Activated CD4-positive, alpha-beta memory T cell treated with anti-CD3 and anti-CD28 coated beads for 36 hours (primary cell): ENCODE measurements at regions not wholly inside any gene's neighbourhood (a gene's known extent, or its start where the extent isn't known, plus 50 kb on each side); places are given as distances from the start of the nearest gene placed in this dataset.
"Not testable (repeated sequence)": the region's sequence is repeated elsewhere in the genome, so short reads cannot be mapped to it uniquely, and the experiment has no call there.

Experiments used
- CTCF ChIA-PET: fragments of 350-600 bp; sonication (Branson Sonifier 250); formaldehyde crosslinking; loops from one replicate; lab custom pipeline; 2021; ENCODE audit warnings: antibody characterized with exemption, inconsistent platforms; lab: Charles Lee
- POLR2A ChIA-PET: fragments of 350-600 bp; sonication (Branson Sonifier 250); formaldehyde crosslinking; loops from one replicate; lab custom pipeline; 2021; ENCODE audit warnings: antibody characterized with exemption; lab: Charles Lee
- DNase-seq: peaks from one replicate; pipeline ENCODE4 v3.0.0-alpha.2; 2020
- H3K27ac Mint-ChIP-seq: one replicate; pipeline ENCODE4 v1.8.0; 2021; ENCODE audit warnings: mixed read lengths
- H3K27me3 Mint-ChIP-seq: one replicate; pipeline ENCODE4 v1.8.0; 2021; ENCODE audit warnings: mixed read lengths
- H3K36me3 Mint-ChIP-seq: one replicate; pipeline ENCODE4 v1.8.0; 2021; ENCODE audit warnings: mixed read lengths
- H3K4me1 Mint-ChIP-seq: one replicate; pipeline ENCODE4 v1.8.0; 2021; ENCODE audit warnings: low read depth, mixed read lengths
- H3K4me3 Mint-ChIP-seq: one replicate; pipeline ENCODE4 v1.8.0; 2021; ENCODE audit warnings: mild to moderate bottlenecking, mixed read lengths
- H3K9me3 Mint-ChIP-seq: one replicate; pipeline ENCODE4 v1.8.0; 2021; ENCODE audit warnings: mixed read lengths
- intact Hi-C: fragments of 100-400 bp; cut with micrococcal nuclease; formaldehyde crosslinking; loops from one replicate; pipeline ENCODE4 v1.15.1; 2023

DNA sequence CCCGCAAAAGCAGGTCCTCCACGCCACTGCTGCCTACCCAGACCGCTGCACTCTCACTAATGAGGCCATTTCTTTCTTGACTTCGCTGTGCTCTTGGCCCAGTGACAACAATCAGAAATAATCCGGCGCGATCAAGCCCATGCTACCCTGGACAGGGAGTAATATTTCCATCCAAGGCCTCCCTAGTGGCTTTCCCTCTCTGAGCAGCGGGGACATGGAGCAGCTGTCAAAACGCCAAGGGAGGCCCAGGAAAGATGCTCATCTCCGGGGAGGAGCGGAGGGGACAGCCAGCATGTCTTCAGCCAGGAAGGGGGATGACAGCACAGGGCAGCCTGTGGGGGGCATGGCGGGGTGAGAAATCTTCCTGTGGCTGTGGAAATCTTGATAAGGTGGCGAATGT is 154.9 kb downstream of the SEPTIN7 start:
- H3K27ac Mint-ChIP-seq, CTCF ChIA-PET, POLR2A ChIA-PET, intact Hi-C loops, DNase-seq, H3K9me3 Mint-ChIP-seq, H3K4me3 Mint-ChIP-seq, H3K27me3 Mint-ChIP-seq, H3K4me1 Mint-ChIP-seq, H3K36me3 Mint-ChIP-seq: not testable (repeated sequence)

- not testable (repeated sequence) for H3K9me3 Mint-ChIP-seq
These were observed 156.1 kb downstream of the SEPTIN7 start for GRCh38 chr7:35956988-35957387.

DNA sequence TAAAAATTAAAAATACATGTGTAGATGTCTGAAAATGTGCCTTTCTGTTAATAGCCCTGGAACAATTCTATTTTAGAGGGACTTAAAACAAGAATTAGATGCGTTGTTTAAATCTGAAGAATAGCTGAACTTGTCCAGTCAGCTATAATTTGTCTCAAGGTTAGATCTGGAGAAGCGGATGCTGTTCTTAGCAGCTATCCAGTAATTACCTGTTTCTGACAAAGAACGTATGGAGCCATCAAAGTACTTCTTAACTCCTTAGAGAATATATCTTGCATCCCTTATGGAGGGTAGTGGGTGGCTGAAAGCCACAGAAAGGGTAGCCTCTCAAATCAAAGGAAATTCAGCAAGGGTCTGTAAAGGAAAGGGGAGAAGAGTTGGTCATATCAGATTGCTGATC is 160.4 kb downstream of the SEPTIN7 start:
- H3K4me1 Mint-ChIP-seq, intact Hi-C loops, CTCF ChIA-PET, H3K4me3 Mint-ChIP-seq, H3K27me3 Mint-ChIP-seq, POLR2A ChIA-PET, H3K27ac Mint-ChIP-seq, DNase-seq, H3K9me3 Mint-ChIP-seq, H3K36me3 Mint-ChIP-seq: not testable (repeated sequence)

More at GRCh38 chr7:35956988-35957387, 156.1 kb downstream of the SEPTIN7 start:
- CTCF ChIA-PET, H3K4me3 Mint-ChIP-seq, H3K27me3 Mint-ChIP-seq, intact Hi-C loops, POLR2A ChIA-PET, H3K4me1 Mint-ChIP-seq, DNase-seq, H3K27ac Mint-ChIP-seq, H3K36me3 Mint-ChIP-seq: not testable (repeated sequence)

- H3K9me3 Mint-ChIP-seq, H3K4me3 Mint-ChIP-seq, intact Hi-C loops, H3K36me3 Mint-ChIP-seq, H3K27ac Mint-ChIP-seq, H3K27me3 Mint-ChIP-seq, POLR2A ChIA-PET, DNase-seq, H3K4me1 Mint-ChIP-seq, CTCF ChIA-PET: not testable (repeated sequence)
These were observed 161.8 kb downstream of the SEPTIN7 start for GRCh38 chr7:35962607-35963006.

DNA sequence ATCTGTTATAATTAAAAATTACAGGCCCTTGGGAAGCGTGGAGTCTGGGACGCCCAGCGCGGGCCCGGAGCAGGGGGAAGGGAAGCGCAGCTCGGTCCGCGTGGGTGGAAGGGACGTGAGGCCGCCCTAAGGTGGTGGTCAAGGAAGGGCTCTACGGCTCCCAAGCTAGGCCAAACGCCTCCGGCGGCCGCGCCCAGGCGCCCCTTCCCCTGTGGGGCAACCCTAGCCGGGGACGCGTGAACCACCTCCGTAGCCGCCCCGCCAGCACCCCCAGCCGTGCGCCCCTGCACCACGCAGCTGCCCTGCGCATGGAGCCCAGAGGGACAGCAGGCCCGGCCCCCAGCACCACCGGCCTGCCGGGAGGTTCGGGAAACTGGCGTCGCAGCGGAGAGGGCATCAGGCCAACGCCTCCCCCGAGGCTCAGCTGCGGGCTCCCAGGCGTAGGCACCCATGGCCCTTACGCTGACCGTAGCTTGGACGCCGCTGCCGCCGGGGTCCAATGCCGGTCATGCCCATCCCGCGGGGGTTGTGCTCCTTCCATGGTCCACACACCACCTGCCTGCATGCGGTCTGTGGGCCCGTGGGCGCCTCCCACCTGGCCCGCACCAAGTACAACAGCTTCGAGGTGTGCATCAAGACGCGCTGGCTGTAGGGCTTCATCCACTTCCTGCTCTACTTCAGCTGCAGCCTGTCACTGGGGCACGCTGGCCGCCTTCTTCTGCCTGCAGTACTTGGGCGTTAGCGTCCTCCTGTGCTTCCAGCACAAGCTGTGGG is 166.7 kb downstream of the SEPTIN7 start:
- no peaks in the 10 kb centered on the region for H3K9me3 Mint-ChIP-seq

DNA sequence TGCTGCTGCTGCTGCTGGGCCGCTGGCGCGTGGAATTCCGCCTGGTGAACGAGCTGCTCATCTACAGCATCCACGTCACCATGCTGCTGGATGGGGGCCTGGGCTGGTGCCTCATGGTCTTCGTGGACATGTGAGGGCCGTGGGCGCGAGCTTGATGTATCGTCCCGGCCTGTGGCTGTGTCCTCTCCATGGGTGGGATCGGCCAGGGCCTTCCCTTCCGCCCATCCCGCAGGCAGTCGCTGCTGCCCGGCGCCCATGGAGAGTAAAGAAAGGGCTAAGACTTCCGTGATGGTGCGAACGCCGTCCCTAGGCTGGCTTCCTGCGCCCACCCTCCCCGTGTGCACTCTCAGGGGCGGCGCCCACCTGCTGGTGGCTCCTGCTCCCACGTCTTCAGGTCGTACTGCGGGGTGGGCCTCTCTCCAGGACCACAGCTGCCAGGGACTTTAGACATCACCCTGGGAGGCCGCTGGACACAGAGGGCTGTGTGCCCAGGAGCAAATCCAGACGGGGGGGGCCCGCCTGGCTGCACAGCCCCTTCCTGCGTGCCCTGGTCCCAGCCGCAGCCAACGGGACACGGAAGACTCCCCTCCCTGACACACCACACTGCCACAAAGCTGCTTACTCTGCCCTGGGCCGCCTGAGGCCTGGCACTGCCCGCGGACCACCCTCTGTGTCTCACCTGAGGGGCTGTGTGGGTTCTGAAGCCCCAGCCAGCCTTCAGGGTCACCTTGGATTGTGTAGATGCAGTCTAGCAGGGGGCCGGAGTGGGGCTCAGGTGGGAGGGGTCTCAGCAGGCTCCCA is 167.5 kb downstream of the SEPTIN7 start:
- DNase-seq = no peak
- peaks cover 4% of the 10 kb centered on the region for H3K4me1 Mint-ChIP-seq
- no peak overlapping the region for H3K27ac Mint-ChIP-seq
- H3K9me3 Mint-ChIP-seq = no peaks in the 10 kb centered on the region
- no peaks in the 10 kb centered on the region for H3K36me3 Mint-ChIP-seq
- ChIA-PET POLR2A (no interaction called here), CTCF (interaction anchor here (1.1 kb wide), 1 partner anchor 17 kb away, joined by 3 read pairs; no protein-coding TSS in a partner anchor)
- peaks cover 28% of the 10 kb centered on the region for H3K27me3 Mint-ChIP-seq
- H3K4me3 Mint-ChIP-seq = no peak overlapping the region
- intact Hi-C loops = no loop called here

More for the DNA sequence above, 166.7 kb downstream of the SEPTIN7 start:
- ChIA-PET CTCF (interaction anchor here (1.1 kb wide), 1 partner anchor 18 kb away, joined by 3 read pairs; no protein-coding TSS in a partner anchor), POLR2A (no interaction called here)
- no peak for DNase-seq
- Mint-ChIP-seq H3K36me3 (no peaks in the 10 kb centered on the region), H3K4me3 (no peak overlapping the region), H3K27ac (no peak overlapping the region), H3K27me3 (peaks cover 24% of the 10 kb centered on the region), H3K4me1 (peaks cover 4% of the 10 kb centered on the region)
- intact Hi-C loops = no loop called here

GRCh38 chr7:35969066-35969465 is 168.2 kb downstream of the SEPTIN7 start:
- H3K4me1 Mint-ChIP-seq = peaks cover 4% of the 10 kb centered on the region
- ChIA-PET CTCF (no interaction called here), POLR2A (no interaction called here)
- intact Hi-C loops = no loop called here
- no peak overlapping the region for H3K27ac Mint-ChIP-seq
- DNase-seq = no peak
- no peaks in the 10 kb centered on the region for H3K9me3 Mint-ChIP-seq
- peaks cover 26% of the 10 kb centered on the region for H3K27me3 Mint-ChIP-seq
- no peaks in the 10 kb centered on the region for H3K36me3 Mint-ChIP-seq
- no peak overlapping the region for H3K4me3 Mint-ChIP-seq

DNA sequence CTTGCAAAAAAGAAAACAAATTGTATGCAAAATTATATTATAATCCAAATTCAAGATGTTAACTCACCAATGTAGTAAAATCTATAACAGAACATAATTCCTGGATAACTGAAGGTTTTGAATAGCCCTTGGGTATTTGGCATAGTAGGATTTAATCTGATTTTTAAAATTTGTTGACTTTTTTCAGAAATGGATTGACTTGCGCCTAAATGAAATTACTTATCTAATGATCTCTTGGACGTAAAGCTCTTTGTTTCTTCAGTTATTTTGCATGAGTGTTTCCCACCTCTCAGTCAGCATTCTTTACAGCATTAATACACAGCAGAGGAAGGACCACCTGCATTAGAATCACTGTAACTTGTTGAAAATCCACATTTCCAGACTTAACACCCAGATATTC is 169.6 kb downstream of the SEPTIN7 start:
- intact Hi-C loops = no loop called here
- DNase-seq = no peak
- Mint-ChIP-seq H3K4me1 (peaks cover 4% of the 10 kb centered on the region), H3K9me3 (no peaks in the 10 kb centered on the region), H3K4me3 (no peak overlapping the region), H3K27me3 (peaks cover 26% of the 10 kb centered on the region), H3K27ac (no peak overlapping the region), H3K36me3 (no peaks in the 10 kb centered on the region)
- POLR2A ChIA-PET = no interaction called here
- CTCF ChIA-PET = interaction anchor here (1.0 to 2.2 kb wide), 2 partner anchors 54 to 191 kb away, joined by 3 to 13 read pairs; no protein-coding TSS in a partner anchor

DNA sequence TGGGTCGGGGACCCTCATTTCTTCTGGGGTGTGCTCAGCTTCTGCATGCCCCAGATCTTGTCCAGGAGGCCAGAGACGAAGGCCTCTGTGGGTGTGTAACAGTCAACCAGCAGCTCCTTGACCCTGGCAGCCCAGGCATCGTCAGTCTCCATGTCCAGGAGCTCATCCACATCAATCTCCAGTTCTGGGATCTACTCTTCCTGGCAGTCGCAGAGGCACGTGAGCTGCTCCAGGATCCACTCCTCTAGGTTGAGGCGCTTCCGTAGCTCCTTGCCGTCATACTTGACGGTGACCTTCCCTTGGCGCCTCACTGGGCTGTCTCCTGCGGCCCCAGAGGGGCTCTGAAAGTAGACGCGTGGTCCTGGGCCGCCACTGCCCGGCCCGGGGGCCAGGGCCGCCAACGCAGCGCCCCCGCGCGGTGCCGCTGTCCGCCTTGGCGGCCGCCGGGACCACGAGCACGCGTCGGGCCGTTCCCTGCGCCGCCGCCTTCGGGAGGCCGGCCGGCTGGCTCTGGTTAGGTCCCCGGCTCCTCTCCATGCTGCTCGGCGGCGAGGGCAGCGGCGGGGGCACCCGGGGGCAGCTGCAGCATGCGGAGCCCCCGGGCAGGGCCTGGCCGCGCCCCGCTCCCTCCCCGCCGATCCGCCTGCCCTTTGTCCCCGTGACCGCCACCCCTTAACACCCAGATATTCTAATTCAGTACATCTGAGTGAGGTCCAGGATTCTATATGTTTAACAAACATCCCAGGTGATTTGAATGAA is 170.5 kb downstream of the SEPTIN7 start:
- Mint-ChIP-seq H3K9me3 (no peaks in the 10 kb centered on the region), H3K4me3 (no peak overlapping the region), H3K27me3 (peaks cover 26% of the 10 kb centered on the region), H3K36me3 (no peaks in the 10 kb centered on the region), H3K4me1 (peaks cover 4% of the 10 kb centered on the region), H3K27ac (no peak overlapping the region)
- ChIA-PET CTCF (interaction anchor here (0.9 to 2.2 kb wide), 4 partner anchors 54 to 329 kb away, joined by 3 to 13 read pairs (median 3); no protein-coding TSS in a partner anchor), POLR2A (interaction anchor here (0.6 kb wide), 1 partner anchor 137 kb away, joined by 3 read pairs; no protein-coding TSS in a partner anchor)
- DNase-seq = no peak
- intact Hi-C loops = no loop called here

DNA sequence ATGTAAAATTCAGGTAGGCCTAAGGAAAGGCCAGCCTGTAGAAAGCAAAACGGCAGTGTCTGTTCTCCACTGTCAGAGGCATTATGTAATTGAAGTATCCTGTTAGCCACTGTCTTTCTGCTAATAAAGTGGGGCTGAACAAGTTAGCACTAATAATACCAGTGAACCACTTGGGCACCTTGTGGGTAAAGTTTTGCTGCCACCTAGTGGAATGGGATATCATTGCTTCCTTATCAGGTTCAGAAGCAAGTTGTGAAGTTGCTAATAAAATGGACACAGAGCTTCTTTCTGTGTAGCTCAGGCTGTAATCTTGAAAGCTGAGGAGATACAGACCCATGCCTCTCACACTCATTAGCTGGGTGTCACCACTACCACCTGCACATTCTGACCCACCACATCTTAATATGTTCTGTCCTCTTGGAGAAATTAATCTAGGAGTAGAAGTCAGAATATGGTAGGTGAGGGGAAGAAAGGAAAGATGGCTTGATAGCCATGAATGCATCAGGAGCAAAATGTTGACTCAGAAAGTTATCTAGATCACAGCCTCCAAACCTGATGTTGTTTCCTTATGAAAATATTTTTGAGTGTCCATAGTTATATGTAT is 175.1 kb downstream of the SEPTIN7 start:
- Mint-ChIP-seq H3K27me3 (peaks cover 15% of the 10 kb centered on the region), H3K4me1 (peaks cover 4% of the 10 kb centered on the region), H3K9me3 (no peaks in the 10 kb centered on the region), H3K36me3 (no peaks in the 10 kb centered on the region), H3K4me3 (no peak overlapping the region), H3K27ac (no peak overlapping the region)
- intact Hi-C loops = loop anchor here (1.0 kb wide), 1 partner anchor 59 kb away; no protein-coding TSS in a partner anchor
- peak; percentile 47 for DNase-seq
- POLR2A ChIA-PET = no interaction called here
- CTCF ChIA-PET = interaction anchor here (0.6 to 1.5 kb wide), 22 partner anchors 9 to 553 kb away, joined by 3 to 15 read pairs (median 3); no protein-coding TSS in a partner anchor

- H3K4me1 Mint-ChIP-seq, H3K9me3 Mint-ChIP-seq, POLR2A ChIA-PET, DNase-seq, H3K36me3 Mint-ChIP-seq, H3K4me3 Mint-ChIP-seq, H3K27me3 Mint-ChIP-seq, H3K27ac Mint-ChIP-seq, intact Hi-C loops: not testable (repeated sequence)
- CTCF ChIA-PET = interaction anchor here (1.9 to 2.3 kb wide), 2 partner anchors 62 to 313 kb away, joined by 5 to 9 read pairs; no protein-coding TSS in a partner anchor
These were observed 174.0 kb upstream of the EEPD1 start for GRCh38 chr7:35978816-35979640.
